ENCODE measurements at regions not wholly inside any gene's neighbourhood (a gene's known extent, or its start where the extent isn't known, plus 50 kb on each side); places are given as distances from the start of the nearest gene placed in this dataset.
A peak's percentile ranks its signal among the peaks of the same experiment; 100 is the strongest.

- no peak for DNase-seq
These were observed 180.0 kb upstream of the LHX5 start for GRCh38 chr12:113651662-113652061.

DNA sequence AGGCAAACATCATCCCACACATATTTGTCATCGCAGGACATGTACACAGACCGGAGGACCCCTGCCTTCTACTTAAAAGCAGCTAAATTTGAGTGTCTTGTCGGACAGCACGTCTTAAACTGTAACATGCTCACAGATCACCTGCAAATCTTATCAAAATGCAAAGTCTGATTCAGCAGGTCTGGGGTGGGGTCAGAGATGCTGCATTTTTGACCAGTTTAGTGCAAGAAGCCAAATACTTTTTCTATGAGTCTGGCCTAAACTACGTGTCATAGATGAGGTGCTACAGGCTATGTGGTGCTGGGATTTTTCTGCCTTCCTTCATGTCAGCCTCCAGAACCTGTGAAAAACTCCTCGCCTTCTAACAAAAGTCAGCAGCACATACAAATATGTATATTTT lies 178.8 kb upstream of the LHX5 start:
- DNase-seq, result no peak

DNA sequence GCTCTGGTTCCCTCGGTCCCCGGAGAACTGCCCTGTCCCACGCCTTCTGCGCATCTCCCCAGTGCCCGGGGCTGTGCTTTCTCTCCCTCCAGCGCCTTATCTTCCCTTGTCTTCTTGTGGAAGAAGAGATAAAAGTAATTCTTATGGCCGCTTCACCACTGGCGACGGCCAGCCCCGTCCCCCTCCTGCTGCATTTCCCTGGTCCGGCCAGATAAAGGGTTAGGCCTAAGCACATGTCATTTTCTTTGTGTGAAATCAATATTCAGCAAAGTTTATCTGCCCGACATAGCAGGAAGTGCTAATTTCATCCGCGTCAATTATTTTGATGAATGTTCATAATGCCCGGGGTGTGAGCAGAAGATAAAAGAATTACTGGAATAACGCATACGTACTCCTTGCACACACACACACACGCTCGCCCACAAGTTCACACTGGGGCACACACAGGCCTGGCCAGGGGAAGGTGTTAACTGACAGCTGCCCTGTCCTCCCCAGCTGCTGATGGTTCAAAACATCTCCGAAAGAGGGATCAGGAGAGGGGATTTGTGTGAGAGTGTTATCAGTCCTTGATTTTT lies 177.7 kb upstream of the LHX5 start:
- no peak for DNase-seq

DNA sequence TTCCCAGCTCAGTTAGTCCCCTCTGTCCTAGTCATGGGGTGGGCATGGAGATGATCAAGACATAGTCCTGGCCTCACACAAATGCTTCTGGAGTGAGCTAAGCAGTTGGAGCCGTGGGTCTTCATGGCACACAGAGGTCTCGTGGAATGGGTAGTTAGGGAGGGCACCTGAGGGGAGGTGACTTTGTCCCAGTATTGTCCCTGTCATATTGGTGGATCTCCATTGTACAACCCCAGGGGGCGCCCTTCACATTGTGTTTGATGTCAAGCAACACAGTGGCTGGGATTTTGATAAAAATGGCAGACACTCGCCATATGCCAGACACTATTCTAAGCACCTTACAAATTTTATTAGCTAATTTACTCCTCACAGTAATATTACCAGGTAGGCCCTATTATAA lies 175.4 kb upstream of the LHX5 start:
- DNase-seq, result peak; percentile 28

GRCh38 chr12:113645603-113646002 lies 173.9 kb upstream of the LHX5 start:
- DNase-seq, result no peak

GRCh38 chr12:113645183-113645582 lies 173.5 kb upstream of the LHX5 start:
- DNase-seq, result no peak

DNA sequence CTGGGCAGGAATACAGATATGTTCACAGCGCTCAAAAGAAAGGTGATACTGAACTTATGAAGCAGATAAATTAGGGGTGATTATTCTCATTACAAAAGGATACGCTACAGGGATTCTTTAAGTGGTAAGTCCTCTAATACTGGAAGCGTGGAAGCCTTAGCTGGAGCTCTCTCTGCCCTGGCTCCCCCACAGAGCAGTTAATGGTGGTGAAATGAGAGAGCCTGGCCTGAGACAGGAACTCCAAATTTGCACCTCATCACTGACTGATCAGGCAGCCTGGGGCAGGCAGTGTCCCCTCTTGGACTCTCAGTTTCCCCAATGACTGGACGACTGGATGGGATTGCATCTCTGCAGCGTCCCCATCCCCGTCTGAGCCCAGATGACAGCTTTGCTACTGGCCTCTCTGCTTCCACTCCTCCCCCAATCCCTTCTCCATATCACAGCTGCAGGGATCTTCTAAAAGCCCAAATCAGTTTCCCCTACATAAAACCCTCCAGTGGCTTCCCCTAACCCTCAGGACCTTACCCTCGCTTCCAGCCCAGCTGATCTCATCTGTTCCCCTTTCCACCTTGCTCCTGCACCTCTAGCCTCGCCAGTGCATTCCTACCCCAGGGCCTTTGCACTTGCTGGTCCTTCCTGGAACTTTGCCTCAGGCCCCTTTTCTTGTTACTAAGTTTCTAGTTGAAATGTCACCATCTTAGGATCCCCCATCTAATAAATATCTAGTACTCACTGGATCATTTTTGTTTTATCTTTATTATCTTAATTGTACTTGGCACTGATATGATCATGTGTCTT lies 171.7 kb upstream of the LHX5 start:
- DNase-seq, result no peak

DNA sequence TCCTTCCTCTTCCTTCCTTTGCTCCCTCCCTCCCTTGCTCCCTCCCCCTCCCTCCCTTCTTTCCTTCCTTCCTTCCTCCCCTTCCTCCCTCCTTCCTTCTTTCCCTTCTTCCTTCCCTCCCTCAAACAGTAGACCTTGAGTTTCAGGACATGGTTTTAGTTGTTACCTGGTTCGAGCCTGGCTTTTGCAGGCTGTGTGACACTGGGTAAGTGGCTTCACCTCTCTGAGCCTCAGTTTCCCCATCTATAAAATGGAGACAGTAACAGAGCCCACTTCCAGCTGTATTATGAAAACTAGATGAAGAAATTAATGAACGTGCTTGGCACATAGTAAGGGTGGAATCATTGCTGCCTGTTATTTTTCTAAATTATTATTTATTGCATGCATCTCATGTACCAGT lies 171.0 kb upstream of the LHX5 start:
- no peak for DNase-seq

GRCh38 chr12:113642216-113642615 lies 170.5 kb upstream of the LHX5 start:
- DNase-seq, result no peak

GRCh38 chr12:113641426-113642030 lies 169.9 kb upstream of the LHX5 start:
- DNase-seq, result no peak

DNA sequence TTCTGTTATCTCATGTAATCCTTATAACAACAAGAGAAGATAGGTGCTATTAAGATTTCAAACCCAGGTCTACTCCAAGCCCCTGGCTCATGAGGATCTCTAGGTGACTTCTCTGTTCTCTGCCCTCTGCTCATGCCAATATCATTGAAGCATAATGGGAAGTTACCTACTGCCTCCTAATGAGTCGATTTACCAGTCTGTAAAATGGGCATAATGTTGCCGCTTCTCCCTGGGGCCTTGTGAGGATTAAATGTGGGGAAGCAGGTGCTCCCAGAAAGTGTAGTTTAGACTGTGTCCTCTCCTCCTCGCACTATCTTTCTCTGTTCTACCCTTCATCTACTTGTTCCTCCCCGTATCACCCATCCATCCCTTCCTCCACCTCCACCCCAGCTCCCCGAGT lies 169.2 kb upstream of the LHX5 start:
- no peak for DNase-seq

- DNase-seq, result no peak
These were observed 167.8 kb upstream of the LHX5 start for GRCh38 chr12:113639474-113639873.

DNA sequence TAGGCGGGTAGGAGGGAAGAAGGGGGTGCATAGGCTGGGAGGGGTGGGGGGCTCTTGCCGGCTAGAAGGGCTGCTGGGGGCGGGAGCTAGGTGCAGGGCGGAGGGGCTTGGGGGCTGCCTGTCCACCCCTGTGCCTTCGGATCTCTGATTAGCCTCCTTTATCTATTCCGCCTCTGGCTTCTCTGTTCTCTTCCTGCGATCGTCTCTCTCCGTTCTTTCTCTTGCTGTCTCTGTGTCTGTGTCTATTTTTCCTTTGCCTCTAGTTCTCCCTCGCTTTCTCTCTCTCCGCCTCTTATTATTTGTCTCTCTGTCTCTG lies 166.7 kb upstream of the LHX5 start:
- DNase-seq, result no peak

GRCh38 chr12:113634982-113635381 lies 163.3 kb upstream of the LHX5 start:
- DNase-seq, result no peak

- DNase-seq, result no peak
These were observed 162.8 kb upstream of the LHX5 start for GRCh38 chr12:113634474-113634873.

- DNase-seq, result no peak
These were observed 162.1 kb upstream of the LHX5 start for GRCh38 chr12:113633678-113634332.

GRCh38 chr12:113630625-113631024 lies 159.0 kb upstream of the LHX5 start:
- no peak for DNase-seq

GRCh38 chr12:113625499-113625898 lies 153.8 kb upstream of the LHX5 start:
- DNase-seq, result no peak

GRCh38 chr12:113622410-113622809 lies 150.7 kb upstream of the LHX5 start:
- DNase-seq, result no peak

- DNase-seq, result no peak
These were observed 148.8 kb upstream of the LHX5 start for GRCh38 chr12:113620437-113620976.

GRCh38 chr12:113619202-113619601 lies 147.5 kb upstream of the LHX5 start:
- no peak for DNase-seq

DNA sequence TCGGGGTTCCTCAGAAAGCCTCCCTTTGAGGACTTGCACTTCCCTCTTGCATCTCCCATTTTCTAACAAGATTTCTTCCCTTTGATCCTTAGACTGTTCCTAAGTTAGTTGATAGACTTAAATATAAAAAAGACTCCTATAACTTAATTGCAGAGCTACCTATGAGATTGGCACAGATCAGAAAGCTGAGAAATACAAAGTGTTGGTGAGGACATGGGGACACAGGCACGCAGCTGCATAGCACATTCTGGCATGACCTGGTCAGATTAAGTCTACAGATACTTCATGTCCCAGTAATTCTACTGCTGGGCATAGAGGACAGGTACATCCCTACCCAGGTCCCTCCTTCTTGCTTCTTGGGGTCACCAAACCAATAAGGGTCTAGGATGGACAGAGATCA lies 141.7 kb upstream of the LHX5 start:
- DNase-seq, result no peak

DNA sequence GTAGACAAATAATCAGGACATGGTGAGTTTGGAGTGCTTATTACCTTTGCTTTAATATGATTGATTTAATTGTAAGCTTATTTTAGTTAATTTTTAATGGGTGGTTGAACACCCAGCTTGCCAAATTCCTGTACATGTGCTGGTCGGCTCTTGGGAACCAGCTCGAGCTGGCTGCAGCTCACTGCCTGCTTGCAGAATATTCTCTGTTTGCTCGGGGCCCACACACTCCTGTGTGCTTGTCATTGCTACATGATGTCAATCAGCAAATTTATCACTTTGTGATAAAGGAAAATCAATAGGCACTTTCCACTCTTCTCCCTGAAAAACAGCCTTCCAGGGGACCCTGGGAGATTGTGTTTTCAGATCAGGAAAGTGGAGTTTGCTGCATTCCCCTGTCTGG lies 141.1 kb upstream of the LHX5 start:
- no peak for DNase-seq
